Right lobe of liver (tissue), 6 donors: ENCODE measurements at regions not wholly inside any gene's neighbourhood (a gene's known extent, or its start where the extent isn't known, plus 50 kb on each side); places are given as distances from the start of the nearest gene placed in this dataset.

ENCODE experiments used
- ATAC-seq, 4 donors: fragments of 200-7000 bp; cut with Tn5 transposase; one replicate each; pipeline ENCODE4 v1.9.1; 2020; ENCODE audit warnings: mild to moderate bottlenecking in 4 of 4, moderate library complexity in 4 of 4
- DNase-seq, 3 donors: peaks; one replicate each; pipeline ENCODE4 v3.0.0-alpha.2; 2020
- H3K27ac ChIP-seq, 3 donors: fragments of 200-600 bp; one replicate each; pipeline ENCODE4 v1.8.0; 2022
- H3K27me3 ChIP-seq, 2 donors: fragments of 200-600 bp; one replicate each; pipeline ENCODE4 v1.8.0; 2022
- H3K36me3 ChIP-seq, 4 donors: fragments of 200-600 bp; sonication (generic) in 1 of 4; one replicate each; pipeline versions ENCODE4 v1.5.1 to v1.8.0; 2017 to 2022; ENCODE audit warnings: control low read depth in 1 of 4
- H3K4me1 ChIP-seq, 4 donors: fragments of 200-600 bp; sonication (generic) in 1 of 4; one replicate each; pipeline versions ENCODE4 v1.5.1 to v1.8.0; 2017 to 2022; ENCODE audit warnings: control low read depth in 1 of 4
- H3K4me3 ChIP-seq, 3 donors: fragments of 200-600 bp; one replicate each; pipeline ENCODE4 v1.8.0; 2022
- H3K9me3 ChIP-seq, 4 donors: fragments of 200-600 bp; sonication (generic) in 1 of 4; one replicate each; pipeline versions ENCODE4 v1.5.1 to v1.8.0; 2017 to 2022; ENCODE audit warnings: control low read depth in 1 of 4
- CTCF ChIP-seq, 4 donors: fragments of 200-600 bp in 3 of 4; fragments of 450-650 bp in 1 of 4; IDR thresholded peaks; one replicate each; pipeline versions ENCODE4 v1.5.1 to v1.8.0; 2016 to 2022; ENCODE audit warnings: antibody characterized with exemption in 4 of 4, mild to moderate bottlenecking in 2 of 4
- POLR2A ChIP-seq: fragments of 450-650 bp; IDR thresholded peaks from one replicate; pipeline ENCODE4 v1.6.1; 2017; ENCODE audit warnings: antibody characterized with exemption, mild to moderate bottlenecking
- WGBS: methylation state at CpG from one replicate; pipeline ENCODE4 v1.1.6; 2018; ENCODE audit warnings: low coverage, low lambda C conversion rate; ENCODE audit not compliant: insufficient coverage; ENCODE audit errors: missing lambda C conversion rate; 5-methylcytosine and 5-hydroxymethylcytosine counted together
- intact Hi-C, 2 donors: fragments of 100-400 bp; cut with DNase I; formaldehyde crosslinking; loops; one replicate each; pipeline versions ENCODE4 v1.11.2 to v1.14.1; 2022
- donor health status: DM: no; HTN: yes; CAD: no.
- donor health status: DM: no; HTN: no; CAD: no.
- donor health status: DM: no; HTN: no; CAD: no.
- donor health status: DM: no; HTN: yes; CAD: no.
- donor health status: DM: no; HTN: yes; CAD: no.

- intact Hi-C loops = no loop called here
- ATAC-seq (no peak), DNase-seq (no peak)
- TF ChIP-seq POLR2A (no peak), CTCF (IDR thresholded peaks at IDR 0.05) (no peak)
- Histone ChIP-seq H3K36me3 (no peaks in the 10 kb centered on the region), H3K4me3 (no peak overlapping the region), H3K27ac (no peak overlapping the region), H3K9me3 (no peaks in the 10 kb centered on the region), H3K4me1 (no peaks in the 10 kb centered on the region), H3K27me3 (no peaks in the 10 kb centered on the region)
- WGBS = 95% methylated on average over 4 of the region's 5 CpGs
Observed at GRCh38 chr21:16046656-16047330, 317.0 kb downstream of the USP25 start.

GRCh38 chr21:16047904-16048303 is 318.1 kb downstream of the USP25 start:
- H3K36me3 ChIP-seq = no peaks in the 10 kb centered on the region
- no peaks in the 10 kb centered on the region for H3K4me1 ChIP-seq
- TF ChIP-seq CTCF (IDR thresholded peaks at IDR 0.05) (no peak), POLR2A (no peak)
- ATAC-seq = no peak
- DNase-seq = no peak
- WGBS = 86% methylated on average over 3 of the region's 3 CpGs
- H3K27me3 ChIP-seq = no peaks in the 10 kb centered on the region
- H3K27ac ChIP-seq = no peak overlapping the region
- H3K4me3 ChIP-seq = no peak overlapping the region
- no peaks in the 10 kb centered on the region for H3K9me3 ChIP-seq
- intact Hi-C loops = no loop called here

- H3K4me3 ChIP-seq = no peak overlapping the region
- H3K4me1 ChIP-seq = no peaks in the 10 kb centered on the region
- DNase-seq = no peak
- H3K36me3 ChIP-seq = no peaks in the 10 kb centered on the region
- TF ChIP-seq CTCF (IDR thresholded peaks at IDR 0.05) = no peak
- TF ChIP-seq POLR2A = no peak
- intact Hi-C loops = no loop called here
- no peak for ATAC-seq
- no peaks in the 10 kb centered on the region for H3K27me3 ChIP-seq
- 92% methylated on average over 1 of the region's 1 CpG for WGBS
- H3K9me3 ChIP-seq = no peaks in the 10 kb centered on the region
- no peak overlapping the region for H3K27ac ChIP-seq
Observed at GRCh38 chr21:16055014-16055413, 325.2 kb downstream of the USP25 start.

GRCh38 chr21:16058896-16059295 is 329.1 kb downstream of the USP25 start:
- Histone ChIP-seq H3K4me3 (no peak overlapping the region), H3K4me1 (no peaks in the 10 kb centered on the region), H3K36me3 (no peaks in the 10 kb centered on the region), H3K9me3 (no peaks in the 10 kb centered on the region), H3K27me3 (no peaks in the 10 kb centered on the region), H3K27ac (no peak overlapping the region)
- intact Hi-C loops = no loop called here
- DNase-seq (no peak), ATAC-seq (no peak)
- TF ChIP-seq CTCF (IDR thresholded peaks at IDR 0.05) (no peak), POLR2A (no peak)

GRCh38 chr21:16059981-16060380 is 330.2 kb downstream of the USP25 start:
- H3K27me3 ChIP-seq = no peaks in the 10 kb centered on the region
- H3K36me3 ChIP-seq = no peaks in the 10 kb centered on the region
- H3K27ac ChIP-seq = no peak overlapping the region
- TF ChIP-seq CTCF (IDR thresholded peaks at IDR 0.05) (no peak), POLR2A (no peak)
- WGBS = 100% methylated on average over 1 of the region's 4 CpGs
- intact Hi-C loops = no loop called here
- ATAC-seq (no peak), DNase-seq (no peak)
- no peaks in the 10 kb centered on the region for H3K4me1 ChIP-seq
- H3K4me3 ChIP-seq = no peak overlapping the region
- no peaks in the 10 kb centered on the region for H3K9me3 ChIP-seq
